NOMO-1 (cell line): ENCODE measurements at regions not wholly inside any gene's neighbourhood (a gene's known extent, or its start where the extent isn't known, plus 50 kb on each side); places are given as distances from the start of the nearest gene placed in this dataset.

Experiments used
- DNase-seq, 2 experiments: peaks; one replicate each; lab custom pipeline; 2025; ENCODE audit not compliant: unreplicated experiment in 2 of 2; lab: John Stamatoyannopoulos, UW

DNA sequence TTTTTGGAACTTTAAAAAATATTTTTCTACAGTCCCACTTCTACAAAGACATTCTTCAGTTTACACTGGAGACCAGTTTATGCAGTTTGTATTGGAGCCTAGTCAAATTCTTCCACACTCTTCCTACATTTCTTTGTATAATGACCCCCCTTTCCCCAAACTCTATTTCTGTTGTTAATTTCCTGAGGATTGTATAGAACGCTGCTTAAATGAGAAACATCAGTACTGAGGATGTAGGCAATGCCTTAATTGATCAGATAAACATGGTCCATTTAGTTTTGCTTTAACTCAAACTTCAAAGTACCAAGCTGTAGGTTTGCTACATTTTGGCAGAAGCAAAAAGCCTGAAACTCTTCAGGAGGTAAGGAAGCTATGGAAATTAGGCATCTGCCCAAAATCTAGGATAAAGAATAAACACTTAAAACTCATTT is 155.5 kb downstream of the SLC7A11 start:
- no peak for DNase-seq

DNA sequence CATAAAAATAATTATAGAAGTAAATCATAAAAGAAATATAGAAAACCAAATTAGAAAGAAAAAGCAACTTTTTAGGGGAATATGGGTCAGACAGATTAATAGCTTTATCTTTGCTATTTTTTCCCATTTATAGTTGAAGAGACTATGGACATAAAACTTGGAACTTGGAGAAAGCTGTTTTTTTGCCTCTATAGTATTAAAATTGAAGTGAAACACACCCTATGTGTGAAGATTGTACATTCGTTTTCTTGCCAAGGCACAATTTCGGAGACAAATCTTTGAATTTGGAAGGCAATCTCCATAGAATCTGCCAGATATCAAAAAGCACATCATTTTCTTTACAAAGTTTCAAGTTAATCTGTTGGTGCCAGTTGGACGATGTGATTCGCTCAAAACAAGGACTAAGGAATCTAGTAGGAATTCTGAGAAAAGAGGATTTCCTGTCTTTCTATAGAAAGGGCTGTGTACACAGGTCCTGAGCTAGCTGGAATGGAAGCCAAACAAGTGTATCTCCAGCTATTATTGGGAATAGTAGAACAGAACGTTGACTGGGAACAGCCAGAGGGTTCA is 156.3 kb downstream of the SLC7A11 start:
- DNase-seq = no peak

- DNase-seq = no peak
These were observed 163.2 kb downstream of the SLC7A11 start for GRCh38 chr4:138078751-138079520.

GRCh38 chr4:138078253-138078652 is 163.9 kb downstream of the SLC7A11 start:
- DNase-seq = no peak

DNA sequence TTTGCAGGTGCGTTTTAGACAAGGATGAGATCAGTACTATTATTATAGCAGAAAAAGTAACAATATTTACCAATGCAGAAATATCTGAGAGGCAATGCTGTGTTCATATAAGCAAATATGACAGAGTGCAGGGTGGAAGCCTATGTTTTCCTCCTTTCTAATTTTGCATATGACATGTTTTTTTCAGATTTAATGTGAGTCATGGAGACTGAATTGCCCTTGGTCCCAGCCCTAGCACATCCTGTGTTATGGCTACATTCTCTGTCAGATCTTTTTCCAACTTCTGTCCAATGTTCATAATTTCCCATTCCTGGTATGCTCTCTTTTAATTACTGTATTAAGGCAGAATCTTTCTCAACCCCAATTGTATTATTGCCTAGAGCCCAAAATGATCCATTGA is 165.6 kb downstream of the SLC7A11 start:
- DNase-seq = no peak

- no peak for DNase-seq
These were observed 171.3 kb downstream of the SLC7A11 start for GRCh38 chr4:138070816-138071215.

- no peak for DNase-seq
These were observed 178.6 kb downstream of the SLC7A11 start for GRCh38 chr4:138063581-138063980.

GRCh38 chr4:138062929-138063328 is 179.2 kb downstream of the SLC7A11 start:
- no peak for DNase-seq

- no peak for DNase-seq
These were observed 185.6 kb downstream of the SLC7A11 start for GRCh38 chr4:138056541-138056940.

DNA sequence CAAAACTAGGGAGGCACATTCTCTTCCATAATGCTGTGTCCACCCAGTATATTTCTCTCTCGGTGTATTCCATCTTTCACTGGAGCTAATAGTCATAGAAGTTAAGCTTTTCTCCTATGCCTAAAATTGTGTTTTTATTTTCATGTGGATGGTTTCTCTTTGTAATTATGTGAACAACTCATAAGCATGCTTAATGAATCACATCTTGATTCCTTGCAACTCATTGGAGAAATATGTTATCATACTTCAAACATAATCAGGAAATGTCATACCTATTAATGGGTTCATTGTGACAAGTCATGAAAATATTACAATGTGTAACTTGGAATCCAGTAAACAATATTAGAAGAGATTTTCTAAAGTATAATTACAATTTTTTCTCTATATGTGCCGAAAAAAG is 186.3 kb downstream of the SLC7A11 start:
- no peak for DNase-seq

DNA sequence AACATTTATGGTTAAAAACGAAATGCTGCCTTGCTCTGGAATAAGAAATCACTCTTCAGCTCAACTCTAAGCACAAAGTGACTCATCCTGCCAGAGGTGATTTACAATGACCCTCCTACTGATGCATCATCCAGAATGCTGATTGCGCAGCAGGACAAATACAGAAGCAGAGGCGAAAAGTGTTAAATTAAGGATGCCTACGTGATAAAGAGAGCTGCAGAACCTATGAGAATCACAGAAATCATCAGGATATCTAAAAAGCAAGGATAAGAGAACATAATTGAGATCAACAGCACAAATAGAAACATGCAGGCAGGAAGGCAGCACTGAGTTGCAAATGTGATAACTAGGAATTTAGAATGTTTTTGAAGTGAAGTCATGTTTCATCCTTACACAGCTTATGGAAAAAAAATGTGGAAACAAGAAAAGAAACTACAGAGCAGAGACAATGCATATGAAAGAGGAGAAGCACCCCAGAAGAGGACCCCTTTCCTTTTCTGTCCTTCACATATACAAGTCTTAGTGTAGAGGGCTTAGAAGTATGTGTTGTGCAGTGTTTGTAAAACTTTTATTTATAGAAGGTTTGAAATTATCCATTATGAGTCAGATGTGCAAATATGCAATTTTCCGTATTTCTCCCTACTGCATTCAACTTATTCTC is 188.4 kb downstream of the SLC7A11 start:
- peak; percentile 26 to 69 for DNase-seq

DNA sequence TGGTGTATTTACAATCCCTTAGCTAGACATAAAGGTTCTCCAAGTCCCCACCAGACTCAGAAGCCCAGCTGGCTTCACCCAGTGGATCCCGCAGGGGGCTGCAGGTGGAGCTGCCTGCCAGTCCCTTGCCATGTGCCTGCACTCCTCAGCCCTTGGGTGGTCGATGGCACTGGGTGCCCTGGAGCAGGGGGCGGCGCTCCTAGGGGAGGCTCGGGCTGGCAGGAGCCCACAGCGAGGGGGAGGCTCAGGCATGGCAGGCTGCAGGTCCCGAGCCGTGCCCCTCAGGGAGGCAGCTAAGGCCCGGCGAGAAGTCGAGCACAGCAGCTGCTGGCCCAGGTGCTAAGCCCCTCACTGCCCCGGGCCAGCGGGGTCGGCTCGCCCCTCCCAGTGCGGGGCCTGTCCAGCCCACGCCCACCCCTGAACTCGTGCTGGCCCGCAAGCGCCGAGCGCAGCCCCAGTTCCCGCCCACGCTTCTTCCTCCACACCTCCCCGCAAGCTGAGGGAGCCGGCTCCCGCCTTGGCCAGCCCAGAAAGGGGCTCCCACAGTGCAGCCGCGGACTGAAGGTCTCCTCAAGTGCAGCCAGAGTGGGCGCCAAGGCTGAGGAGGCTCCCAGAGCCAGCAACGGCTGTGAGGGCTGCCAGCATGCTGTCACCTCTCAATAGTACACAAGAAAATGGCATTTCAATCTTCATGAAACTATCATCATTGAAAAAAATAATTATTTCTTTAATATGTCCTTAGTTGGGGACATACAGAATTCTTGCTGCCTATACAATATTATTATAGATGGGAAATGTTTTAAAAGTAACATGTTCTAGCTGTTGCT is 189.1 kb downstream of the SLC7A11 start:
- no peak for DNase-seq

- no peak for DNase-seq
These were observed 191.0 kb downstream of the SLC7A11 start for GRCh38 chr4:138051157-138051556.

DNA sequence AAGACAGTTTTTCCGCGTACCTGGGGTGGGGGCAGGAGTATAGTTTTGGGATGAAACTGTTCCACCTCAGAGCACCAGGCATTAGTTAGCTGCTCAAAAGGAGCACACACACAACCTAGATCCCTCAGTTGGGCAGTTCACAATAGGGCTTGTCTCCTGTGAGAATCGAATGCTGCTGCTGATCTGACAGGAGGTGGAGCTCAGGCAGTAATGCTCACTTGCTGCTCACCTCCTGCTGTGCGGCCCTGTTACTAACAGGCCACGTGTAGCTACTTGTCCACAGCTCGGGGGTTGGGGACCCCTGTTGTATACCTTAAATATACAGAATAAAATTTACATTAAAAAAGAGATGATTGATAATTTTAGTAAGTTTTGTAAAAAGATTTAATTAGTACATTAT is 191.5 kb downstream of the SLC7A11 start:
- no peak for DNase-seq

DNA sequence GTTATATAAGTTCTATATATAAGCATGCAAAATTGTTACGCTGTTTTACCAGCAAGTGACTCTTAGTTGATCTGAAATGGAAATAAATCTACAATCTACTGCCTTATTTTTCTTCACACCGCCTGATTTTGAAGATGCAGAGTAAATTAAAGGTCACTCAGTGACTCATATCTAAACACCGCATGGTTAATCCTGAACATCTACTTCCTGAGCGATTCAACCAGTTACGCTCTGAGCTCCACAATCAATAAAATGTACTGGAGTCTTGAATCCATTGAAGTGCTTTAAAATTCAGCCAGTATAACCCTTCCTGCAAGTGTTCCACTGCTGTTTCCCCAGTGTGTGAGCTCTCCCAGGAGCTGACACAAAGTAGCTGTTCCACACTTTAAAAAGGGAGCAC is 192.8 kb downstream of the SLC7A11 start:
- no peak for DNase-seq

DNA sequence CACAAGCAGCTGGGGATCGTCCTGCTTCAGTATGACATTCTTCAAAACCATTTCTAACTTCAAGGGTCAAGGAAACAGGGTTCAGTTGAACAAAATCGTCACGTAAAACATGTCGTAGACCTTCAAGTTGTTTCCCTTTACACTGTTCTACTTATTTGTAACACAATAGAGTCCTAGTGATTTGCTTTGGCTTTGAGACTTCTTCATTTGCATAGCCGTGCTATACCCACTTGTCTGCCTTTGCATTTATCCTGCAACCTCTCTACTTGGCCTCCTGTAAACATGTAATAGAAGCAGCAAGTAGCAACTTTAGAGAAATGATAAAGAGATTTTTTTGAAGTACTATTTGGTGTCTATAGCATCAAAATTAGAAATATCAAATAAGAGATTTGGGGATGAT is 194.9 kb downstream of the SLC7A11 start:
- DNase-seq = no peak

GRCh38 chr4:138045036-138045435 is 197.1 kb downstream of the SLC7A11 start:
- no peak for DNase-seq

- DNase-seq = no peak
These were observed 203.1 kb downstream of the SLC7A11 start for GRCh38 chr4:138039010-138039409.

DNA sequence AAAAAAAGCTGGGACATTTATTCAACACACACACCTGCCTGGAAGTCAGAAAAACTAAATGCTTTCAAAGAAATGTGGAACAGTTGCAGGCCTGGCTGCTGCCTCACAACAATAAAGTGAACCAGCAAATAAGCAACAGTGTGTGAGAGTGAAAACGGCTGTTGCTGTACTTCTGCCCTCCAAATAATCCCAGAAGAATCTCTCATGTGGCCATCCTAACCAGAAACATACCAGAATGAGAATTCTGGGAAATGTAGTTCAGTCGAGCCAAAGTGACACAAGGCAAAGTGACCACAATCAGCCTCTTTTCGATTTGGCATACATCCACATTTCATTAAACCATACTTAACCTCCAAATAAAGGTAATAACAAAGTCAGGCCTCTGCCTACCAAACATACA is 204.5 kb downstream of the SLC7A11 start:
- no peak for DNase-seq

DNA sequence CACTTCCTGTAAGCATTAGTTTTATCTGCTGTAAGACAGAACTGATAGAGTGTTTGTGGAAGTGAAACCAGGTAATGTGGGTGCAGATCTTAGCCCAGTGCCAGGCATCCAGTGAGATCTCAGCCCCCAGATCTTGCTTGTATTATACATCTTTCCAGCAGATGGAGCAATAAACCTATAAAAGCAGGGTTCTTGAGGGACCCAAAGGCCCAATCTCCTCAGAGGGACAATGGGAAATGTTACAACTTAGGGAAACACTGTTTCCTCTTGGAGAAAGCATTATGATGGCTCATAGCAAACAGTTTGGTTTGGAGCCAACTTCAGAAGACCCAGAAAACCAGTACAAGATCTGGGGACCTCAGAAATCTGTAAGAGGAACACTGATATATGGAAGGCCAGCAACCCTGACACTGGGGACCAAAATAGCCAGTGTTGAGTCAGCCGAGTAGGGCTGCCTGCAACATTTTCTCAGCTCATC is 206.3 kb downstream of the SLC7A11 start:
- peak; percentile 85 to 95 for DNase-seq

DNA sequence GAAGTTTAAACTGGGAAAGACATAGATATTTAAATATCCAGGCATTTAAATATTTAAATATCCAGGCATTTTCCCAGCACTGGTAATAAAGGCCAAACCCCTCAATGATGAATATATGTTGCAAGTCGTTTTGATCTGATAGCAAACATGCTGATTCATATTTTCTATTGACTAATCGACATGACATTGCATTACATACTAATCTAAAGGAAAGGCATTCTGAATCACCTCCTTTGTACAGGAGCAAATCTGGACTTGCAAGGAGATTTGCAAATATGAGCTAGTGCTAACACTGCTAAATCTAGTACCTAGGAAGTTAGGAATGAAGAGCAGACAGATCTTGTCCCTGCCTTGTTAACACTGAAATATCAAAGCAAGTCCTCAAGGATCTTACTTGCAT is 207.3 kb downstream of the SLC7A11 start:
- DNase-seq = peak in 1 of 2 experiments; percentile 67
